AG09319 (cell line): ENCODE measurements at regions not wholly inside any gene's neighbourhood (a gene's known extent, or its start where the extent isn't known, plus 50 kb on each side); places are given as distances from the start of the nearest gene placed in this dataset.

Experiments
- DNase-seq: peaks from one replicate; pipeline ENCODE4 v3.0.0-alpha.2; 2010; ENCODE audit warnings: low read depth; ENCODE audit errors: extremely low read depth
- TF ChIP-seq, protein P1 (sequence below): IDR thresholded peaks from 2 replicates; pipeline ENCODE4 v1.5.1; 2011; ENCODE audit warnings: low read depth, mild to moderate bottlenecking, inconsistent platforms, low read length, moderate library complexity

DNA sequence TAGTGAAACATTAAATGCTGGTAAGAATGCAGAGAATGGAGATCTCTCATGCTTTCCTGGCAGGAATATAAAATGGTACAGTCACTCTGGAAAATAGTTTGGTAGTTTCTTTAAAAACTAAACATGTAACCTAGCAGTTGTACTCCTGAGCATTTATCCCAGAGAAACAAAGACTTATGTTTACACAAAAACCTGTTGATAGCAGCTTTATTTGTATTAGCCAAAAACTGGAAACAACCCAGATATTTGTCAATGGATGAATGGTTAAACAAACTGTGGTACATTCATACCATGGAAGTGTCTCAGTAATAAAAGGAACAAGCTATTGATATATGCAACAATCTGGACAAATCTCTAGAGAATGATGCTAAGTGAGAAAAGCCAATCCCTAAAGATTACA lies 81.7 kb upstream of the CTAGE1 start:
- TF ChIP-seq, protein P1, sequence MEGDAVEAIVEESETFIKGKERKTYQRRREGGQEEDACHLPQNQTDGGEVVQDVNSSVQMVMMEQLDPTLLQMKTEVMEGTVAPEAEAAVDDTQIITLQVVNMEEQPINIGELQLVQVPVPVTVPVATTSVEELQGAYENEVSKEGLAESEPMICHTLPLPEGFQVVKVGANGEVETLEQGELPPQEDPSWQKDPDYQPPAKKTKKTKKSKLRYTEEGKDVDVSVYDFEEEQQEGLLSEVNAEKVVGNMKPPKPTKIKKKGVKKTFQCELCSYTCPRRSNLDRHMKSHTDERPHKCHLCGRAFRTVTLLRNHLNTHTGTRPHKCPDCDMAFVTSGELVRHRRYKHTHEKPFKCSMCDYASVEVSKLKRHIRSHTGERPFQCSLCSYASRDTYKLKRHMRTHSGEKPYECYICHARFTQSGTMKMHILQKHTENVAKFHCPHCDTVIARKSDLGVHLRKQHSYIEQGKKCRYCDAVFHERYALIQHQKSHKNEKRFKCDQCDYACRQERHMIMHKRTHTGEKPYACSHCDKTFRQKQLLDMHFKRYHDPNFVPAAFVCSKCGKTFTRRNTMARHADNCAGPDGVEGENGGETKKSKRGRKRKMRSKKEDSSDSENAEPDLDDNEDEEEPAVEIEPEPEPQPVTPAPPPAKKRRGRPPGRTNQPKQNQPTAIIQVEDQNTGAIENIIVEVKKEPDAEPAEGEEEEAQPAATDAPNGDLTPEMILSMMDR, result no peak
- no peak for DNase-seq

- peak; percentile 92 for DNase-seq
- TF ChIP-seq, protein P1, result no peak
Observed at GRCh38 chr18:22503803-22504202, 86.1 kb upstream of the CTAGE1 start.

DNA sequence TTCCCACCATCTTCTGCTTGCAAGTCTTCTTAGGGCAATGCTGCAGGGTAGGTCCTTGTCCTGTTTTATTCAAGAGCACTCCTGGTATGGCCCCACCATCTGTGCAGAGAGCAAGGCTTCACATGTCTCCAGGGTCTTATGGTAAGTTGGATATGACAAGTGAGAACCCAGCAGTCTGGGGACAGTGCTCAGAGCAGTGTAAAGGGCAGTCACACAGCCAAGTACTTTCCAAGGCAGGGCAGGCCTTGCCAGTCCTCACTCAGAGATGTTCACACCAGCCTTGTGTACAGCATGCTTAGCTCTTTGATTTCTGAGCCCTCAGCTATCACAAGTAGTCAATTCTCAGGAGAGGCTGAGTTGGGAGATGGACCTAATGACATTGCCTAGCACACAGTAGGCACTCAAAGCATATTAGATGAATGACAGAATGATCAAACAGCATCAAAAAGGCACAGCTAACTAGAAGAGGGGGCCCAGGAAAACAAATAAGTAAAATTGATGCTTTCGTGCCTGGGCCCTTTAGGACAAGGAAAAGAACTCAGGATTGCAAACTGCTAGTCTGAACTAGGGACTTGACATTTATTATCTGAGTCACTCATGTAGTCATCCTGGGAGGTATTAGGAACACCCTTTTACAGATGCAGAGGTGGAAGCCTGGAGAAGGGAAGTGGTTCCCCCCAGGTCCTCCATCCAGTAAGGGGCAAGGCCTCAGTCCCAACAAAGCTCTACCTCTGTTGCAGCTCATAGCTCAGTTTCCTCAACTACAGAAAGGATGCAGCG lies 86.7 kb upstream of the CTAGE1 start:
- TF ChIP-seq, protein P1, result no peak
- DNase-seq, result no peak

GRCh38 chr18:22505141-22505591 lies 87.5 kb upstream of the CTAGE1 start:
- peak; percentile 57 for DNase-seq
- TF ChIP-seq, protein P1, result no peak

DNA sequence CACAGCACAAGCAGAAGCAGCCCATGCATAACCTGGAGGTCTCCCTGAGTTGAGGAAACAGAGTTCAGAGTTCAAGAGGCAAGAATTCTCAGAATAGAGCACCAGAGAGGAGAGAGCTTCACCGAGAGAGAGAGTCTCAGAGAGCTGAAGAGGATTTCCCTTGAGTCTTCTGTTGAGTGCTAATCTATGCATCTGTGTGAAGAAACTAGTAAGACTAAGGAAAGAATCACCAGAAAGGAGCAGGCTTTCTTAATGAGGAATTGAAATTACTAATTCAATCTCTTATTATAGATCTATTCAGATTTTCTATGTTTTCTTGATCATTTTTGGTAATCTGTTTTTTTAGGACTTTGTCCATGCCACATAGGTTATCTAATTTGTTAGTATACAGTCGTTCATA lies 89.3 kb upstream of the CTAGE1 start:
- TF ChIP-seq, protein P1, result no peak
- DNase-seq, result no peak

DNA sequence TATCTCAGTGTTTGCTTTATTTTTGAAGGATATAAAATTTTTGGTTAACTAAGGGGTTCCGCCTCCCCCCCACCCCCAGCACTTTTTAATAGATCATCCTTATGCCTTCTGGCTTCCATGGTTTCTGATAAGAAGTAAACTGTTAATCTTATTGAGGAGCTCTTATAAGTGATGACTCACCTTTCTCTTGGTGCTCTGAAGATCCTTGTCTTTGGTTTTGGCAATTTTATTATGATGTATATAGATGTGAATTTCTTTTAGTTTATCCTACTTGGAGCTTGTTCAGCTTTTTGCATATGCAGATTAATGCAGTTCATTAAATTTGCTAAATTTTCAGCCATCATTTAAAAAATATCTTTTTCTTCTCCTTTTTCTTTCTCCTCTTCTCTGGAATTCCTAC lies 91.7 kb upstream of the CTAGE1 start:
- no peak for DNase-seq
- TF ChIP-seq, protein P1, result no peak

DNA sequence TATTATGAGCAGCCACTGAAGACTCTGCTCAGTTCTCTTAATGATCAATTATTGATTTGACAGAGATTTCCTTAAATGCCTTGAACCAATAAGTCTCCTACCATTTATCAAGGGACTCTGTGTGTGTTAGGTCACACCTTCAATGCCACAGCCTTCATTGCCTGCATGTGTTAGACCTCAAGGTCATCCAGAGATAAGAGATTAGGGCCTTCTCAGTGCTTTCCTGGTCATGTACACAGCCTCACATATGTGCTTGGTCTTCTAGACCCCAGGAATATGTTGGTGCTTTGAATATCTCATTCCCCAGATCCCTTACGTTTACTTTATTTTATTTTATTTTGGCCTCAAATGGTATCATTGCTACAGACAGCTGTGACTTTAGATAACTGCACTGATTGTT lies 93.0 kb upstream of the CTAGE1 start:
- no peak for DNase-seq
- TF ChIP-seq, protein P1, result no peak
